22Rv1 (cell line): ENCODE measurements at regions not wholly inside any gene's neighbourhood (a gene's known extent, or its start where the extent isn't known, plus 50 kb on each side); places are given as distances from the start of the nearest gene placed in this dataset.

Source experiments
- CTCF ChIP-seq: fragments of 450-650 bp; IDR thresholded peaks from 2 replicates; pipeline ENCODE4 v1.5.1; 2017; ENCODE audit warnings: mild to moderate bottlenecking
- ZFX ChIP-seq: fragments of 450-650 bp; IDR thresholded peaks from 2 replicates; pipeline ENCODE4 v1.6.1; 2017; ENCODE audit warnings: antibody characterized with exemption, borderline replicate concordance

- TF ChIP-seq CTCF: peak; percentile 90
- no peak for TF ChIP-seq ZFX
Measured at GRCh38 chr7:101743241-101743994, 74.0 kb upstream of the CUX1 start.
